GM19240 (cell line): ENCODE measurements at regions not wholly inside any gene's neighbourhood (a gene's known extent, or its start where the extent isn't known, plus 50 kb on each side); places are given as distances from the start of the nearest gene placed in this dataset.
"Not testable (repeated sequence)": the region's sequence is repeated elsewhere in the genome, so short reads cannot be mapped to it uniquely, and the experiment has no call there.

Experiments used
- DNase-seq: peaks from one replicate; pipeline ENCODE4 v3.0.0; 2011; ENCODE audit warnings: low spot score; ENCODE audit not compliant: insufficient read length

- DNase-seq = no peak
These were observed 334.2 kb downstream of the KLF13 start for GRCh38 chr15:31660816-31661215.

- DNase-seq = not testable (repeated sequence)
These were observed 339.1 kb downstream of the KLF13 start for GRCh38 chr15:31665732-31666131.

GRCh38 chr15:31669158-31669908 lies 342.7 kb downstream of the KLF13 start:
- not testable (repeated sequence) for DNase-seq

- DNase-seq = not testable (repeated sequence)
These were observed 346.6 kb downstream of the KLF13 start for GRCh38 chr15:31673263-31673662.

- DNase-seq = not testable (repeated sequence)
These were observed 348.6 kb upstream of the CHRNA7 start for GRCh38 chr15:31681529-31682259.

GRCh38 chr15:31687088-31687487 lies 343.2 kb upstream of the CHRNA7 start:
- not testable (repeated sequence) for DNase-seq

GRCh38 chr15:31696509-31696908 lies 333.8 kb upstream of the CHRNA7 start:
- not testable (repeated sequence) for DNase-seq

- not testable (repeated sequence) for DNase-seq
These were observed 325.1 kb upstream of the CHRNA7 start for GRCh38 chr15:31705076-31705678.

GRCh38 chr15:31707944-31708702 lies 322.2 kb upstream of the CHRNA7 start:
- not testable (repeated sequence) for DNase-seq

- not testable (repeated sequence) for DNase-seq
These were observed 321.5 kb upstream of the CHRNA7 start for GRCh38 chr15:31708703-31709327.

GRCh38 chr15:31709479-31709878 lies 320.8 kb upstream of the CHRNA7 start:
- not testable (repeated sequence) for DNase-seq

GRCh38 chr15:31710806-31711205 lies 319.5 kb upstream of the CHRNA7 start:
- DNase-seq = not testable (repeated sequence)

GRCh38 chr15:31715208-31715607 lies 315.1 kb upstream of the CHRNA7 start:
- not testable (repeated sequence) for DNase-seq

- not testable (repeated sequence) for DNase-seq
These were observed 311.7 kb upstream of the CHRNA7 start for GRCh38 chr15:31718625-31719024.

- DNase-seq = not testable (repeated sequence)
These were observed 310.8 kb upstream of the CHRNA7 start for GRCh38 chr15:31719396-31720022.

- not testable (repeated sequence) for DNase-seq
These were observed 307.3 kb upstream of the CHRNA7 start for GRCh38 chr15:31723019-31723418.

GRCh38 chr15:31724903-31725302 lies 305.4 kb upstream of the CHRNA7 start:
- not testable (repeated sequence) for DNase-seq

- DNase-seq = not testable (repeated sequence)
These were observed 304.7 kb upstream of the CHRNA7 start for GRCh38 chr15:31725619-31726018.

- DNase-seq = no peak
These were observed 302.7 kb upstream of the CHRNA7 start for GRCh38 chr15:31727612-31728011.

GRCh38 chr15:31732726-31733125 lies 297.6 kb upstream of the CHRNA7 start:
- DNase-seq = no peak
